Upper lobe of left lung (tissue), 4 donors: ENCODE measurements at regions not wholly inside any gene's neighbourhood (a gene's known extent, or its start where the extent isn't known, plus 50 kb on each side); places are given as distances from the start of the nearest gene placed in this dataset.

ENCODE experiments used
- CTCF ChIP-seq, 6 experiments: fragments of 450-650 bp in 4 of 6; fragments of 200-600 bp in 2 of 6; sonication (generic) in 2 of 6; IDR thresholded peaks; one replicate each; pipeline ENCODE4 v1.5.1; 2016 to 2019; ENCODE audit warnings: antibody characterized with exemption in 6 of 6
- EP300 ChIP-seq, 4 donors: sonication (generic); formaldehyde crosslinking; IDR thresholded peaks; one replicate each; pipeline ENCODE4 v1.5.1; 2017; ENCODE audit warnings: antibody characterized with exemption in 4 of 4, control low read depth in 2 of 4
- POLR2A ChIP-seq, 4 donors: fragments of 450-650 bp; IDR thresholded peaks; one replicate each; pipeline ENCODE4 v1.5.1; 2016 to 2017; ENCODE audit warnings: antibody characterized with exemption in 4 of 4, mild to moderate bottlenecking in 2 of 4
- POLR2AphosphoS5 ChIP-seq, 2 donors: sonication (generic); formaldehyde crosslinking; IDR thresholded peaks; one replicate each; pipeline ENCODE4 v1.5.1; 2017; ENCODE audit warnings: antibody characterized with exemption in 2 of 2

GRCh38 chr6:122339661-122340060 is 59.8 kb upstream of the HSF2 start:
- TF ChIP-seq CTCF (IDR thresholded peaks at IDR 0.05) (no peak), EP300 (IDR thresholded peaks at IDR 0.05) (no peak), POLR2AphosphoS5 (IDR thresholded peaks at IDR 0.05) (no peak), POLR2A (IDR thresholded peaks at IDR 0.05) (no peak)
